Caki2 (cell line): ENCODE measurements at regions not wholly inside any gene's neighbourhood (a gene's known extent, or its start where the extent isn't known, plus 50 kb on each side); places are given as distances from the start of the nearest gene placed in this dataset.

ENCODE experiments used
- DNase-seq: peaks from one replicate; pipeline ENCODE4 v3.0.0-alpha.2; 2015; ENCODE audit warnings: low read depth
- in situ Hi-C: cut with HindIII; loops from 2 replicates; pipeline ENCODE4 v1.10.0; 2016; ENCODE audit warnings: low sequenced_read_pairs, low pct_unique_long_range_greater_than_20kb, mixed read lengths

DNA sequence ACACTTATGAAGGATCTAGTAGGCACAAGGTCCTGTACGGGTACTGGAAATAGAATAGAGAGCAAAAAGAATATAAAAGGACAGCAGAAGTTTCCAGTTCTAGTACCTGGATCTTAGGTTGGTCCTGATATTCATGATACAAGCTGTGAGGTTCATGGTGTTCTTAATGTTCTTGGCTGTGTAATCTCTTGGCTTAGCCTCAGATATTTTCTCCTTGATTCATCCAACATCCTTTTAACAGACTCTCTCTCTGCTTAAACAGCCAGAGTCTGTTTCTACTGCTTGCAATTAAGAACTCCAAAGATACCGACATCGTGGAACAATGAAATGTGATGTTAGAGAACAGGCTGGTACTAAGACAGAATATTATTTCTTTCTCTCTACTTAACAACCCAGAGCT, 49.9 kb downstream of the CNTN3 start:
- in situ Hi-C loops = no loop called here

GRCh38 chr3:74562558-74563269, 51.7 kb downstream of the CNTN3 start:
- in situ Hi-C loops = no loop called here
- DNase-seq = no peak

More for the DNA sequence above, 49.9 kb downstream of the CNTN3 start:
- DNase-seq = no peak

- in situ Hi-C loops = no loop called here
- no peak for DNase-seq
Observed at GRCh38 chr3:74561881-74562280, 52.6 kb downstream of the CNTN3 start.

- in situ Hi-C loops = no loop called here
- DNase-seq = no peak
Observed at GRCh38 chr3:74559261-74559660, 55.2 kb downstream of the CNTN3 start.

DNA sequence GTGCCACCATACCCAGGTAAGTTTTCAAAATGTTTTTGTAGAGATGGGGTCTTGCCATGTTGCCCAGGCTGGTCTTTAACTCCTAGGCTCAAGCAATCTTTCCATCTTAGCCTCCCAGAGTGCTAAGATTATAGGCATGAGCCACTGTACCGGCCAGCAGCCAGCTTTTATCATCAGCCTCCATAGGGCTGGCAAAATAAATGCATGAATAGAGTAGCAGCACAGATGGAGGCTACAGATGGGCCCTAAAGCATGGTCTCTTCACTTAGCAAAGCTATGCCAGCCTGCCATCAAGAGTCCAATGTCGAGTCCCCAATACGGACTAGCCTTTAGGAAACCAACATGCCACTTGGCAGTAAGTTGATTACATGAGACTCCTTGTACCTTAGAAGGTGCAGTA, 63.8 kb downstream of the CNTN3 start:
- DNase-seq = no peak
- in situ Hi-C loops = no loop called here

DNA sequence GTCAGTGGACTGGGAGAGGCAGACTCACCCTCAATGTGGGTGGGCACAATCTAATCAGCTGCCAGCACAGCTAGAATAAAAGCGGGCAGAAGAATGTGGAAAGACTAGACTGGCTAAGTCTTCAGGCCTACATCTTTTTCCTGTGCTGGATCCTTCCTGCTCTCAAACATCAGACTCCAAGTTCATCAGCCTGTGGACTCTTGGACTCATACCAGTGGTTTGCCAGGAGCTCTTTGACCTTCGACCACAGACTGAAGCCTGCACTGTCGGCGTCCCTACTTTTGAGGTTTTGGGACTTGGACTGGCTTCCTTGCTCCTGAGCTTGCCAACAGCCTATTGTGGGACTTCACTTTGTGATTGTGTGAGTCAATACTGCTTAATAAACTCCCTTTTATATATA, 68.0 kb downstream of the CNTN3 start:
- in situ Hi-C loops = no loop called here
- no peak for DNase-seq

GRCh38 chr3:74542441-74542840, 72.0 kb downstream of the CNTN3 start:
- in situ Hi-C loops = no loop called here
- DNase-seq = no peak

- in situ Hi-C loops = no loop called here
- DNase-seq = no peak
Observed at GRCh38 chr3:74539876-74540275, 74.6 kb downstream of the CNTN3 start.

DNA sequence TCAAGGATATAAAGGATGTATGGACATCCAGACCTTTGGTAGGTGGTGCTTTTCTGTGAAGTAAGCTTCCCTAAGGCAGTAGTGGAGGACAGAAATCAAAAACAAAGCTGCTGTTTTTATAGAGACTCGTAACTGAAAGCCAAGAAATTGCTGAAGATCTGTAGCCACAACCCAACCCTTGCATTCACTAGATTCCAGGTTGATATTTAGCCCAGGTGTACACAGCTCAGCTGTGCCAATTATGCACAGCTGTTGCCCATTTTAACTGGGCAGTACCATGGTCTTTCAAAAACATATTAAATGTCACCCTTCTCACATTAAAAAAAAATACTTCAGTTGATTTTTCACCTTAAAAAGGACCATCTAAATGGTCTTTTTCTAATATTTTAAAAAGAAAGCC, 75.8 kb downstream of the CNTN3 start:
- in situ Hi-C loops = no loop called here
- no peak for DNase-seq

- no peak for DNase-seq
- in situ Hi-C loops = no loop called here
Observed at GRCh38 chr3:74537857-74538256, 76.6 kb downstream of the CNTN3 start.

- in situ Hi-C loops = no loop called here
- no peak for DNase-seq
Observed at GRCh38 chr3:74537164-74537563, 77.3 kb downstream of the CNTN3 start.

GRCh38 chr3:74535281-74535680, 79.2 kb downstream of the CNTN3 start:
- DNase-seq = no peak
- in situ Hi-C loops = no loop called here

DNA sequence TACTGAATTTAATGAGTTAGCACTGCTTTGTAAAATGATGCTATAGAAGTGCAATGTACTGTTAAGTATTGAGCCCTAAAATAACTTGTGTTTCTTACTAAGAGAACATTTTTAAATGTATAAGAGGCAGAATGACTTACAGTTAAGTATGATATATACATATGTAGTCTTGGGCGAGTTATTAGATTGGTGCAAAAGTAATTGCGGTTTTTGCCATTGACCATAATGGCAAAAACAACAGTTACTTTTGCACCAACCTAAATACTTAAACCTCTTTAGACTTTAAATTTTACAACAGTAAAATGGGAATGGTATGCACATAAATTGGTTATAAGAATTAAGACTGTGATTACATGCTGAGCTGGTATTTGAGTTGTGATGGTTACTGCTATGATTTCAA, 79.8 kb downstream of the CNTN3 start:
- in situ Hi-C loops = no loop called here
- DNase-seq = no peak

DNA sequence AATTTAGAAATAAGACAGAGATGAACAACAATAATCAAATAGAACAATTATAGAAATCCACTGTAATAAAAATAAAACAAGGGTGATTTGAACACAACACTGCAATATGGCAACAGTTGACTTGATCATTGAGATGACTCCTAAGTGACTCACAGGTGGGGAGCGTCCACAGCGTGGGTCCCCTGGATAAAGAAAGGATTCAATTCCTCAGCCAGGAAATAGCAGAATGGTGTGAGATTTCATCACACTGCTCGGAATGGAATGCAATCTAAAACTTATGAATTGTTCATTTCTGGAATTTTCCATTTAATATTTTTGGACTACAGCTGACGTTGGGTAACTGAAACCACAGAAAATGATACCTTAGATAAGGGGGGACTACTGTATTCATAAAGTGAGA, 82.0 kb downstream of the CNTN3 start:
- DNase-seq = no peak
- in situ Hi-C loops = no loop called here

DNA sequence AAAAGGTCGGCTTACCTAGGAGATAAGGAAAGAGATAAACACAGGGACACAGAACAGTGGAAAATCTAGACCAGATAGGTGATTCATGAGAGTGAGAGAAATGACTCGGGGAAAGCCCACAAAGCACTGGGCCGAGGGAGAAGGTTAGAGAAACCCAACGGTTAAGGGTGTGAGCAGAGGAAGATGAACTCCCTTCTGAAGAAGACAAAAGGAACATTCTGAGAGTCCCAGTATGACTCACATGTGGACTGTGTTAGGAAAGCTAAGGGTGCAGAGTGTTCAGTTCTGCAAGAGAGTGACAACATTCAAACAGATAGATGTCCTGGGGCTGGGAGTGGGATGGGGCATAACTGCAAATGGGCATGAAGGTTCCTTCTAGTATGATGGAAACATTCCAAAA, 83.0 kb downstream of the CNTN3 start:
- in situ Hi-C loops = no loop called here

DNA sequence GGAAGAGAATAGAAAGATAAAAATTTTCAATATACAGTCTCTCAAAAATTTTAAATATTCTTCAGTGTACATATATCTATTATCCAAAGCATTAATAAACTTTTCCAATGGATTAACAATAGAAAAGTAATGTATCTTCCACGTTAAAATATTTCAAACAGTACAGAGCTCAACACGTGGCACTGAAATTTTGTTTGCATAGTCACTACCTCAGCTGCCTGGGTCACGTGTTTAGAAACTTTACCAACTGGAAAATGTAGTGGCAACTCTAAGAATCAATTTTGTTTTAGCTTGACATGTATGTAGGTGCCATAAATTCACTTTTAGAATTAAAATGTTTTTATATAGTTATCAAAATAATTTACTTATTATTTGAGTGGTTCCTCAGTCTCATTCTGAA, 85.3 kb downstream of the CNTN3 start:
- in situ Hi-C loops = no loop called here
- DNase-seq = no peak

More for the DNA sequence above, 83.0 kb downstream of the CNTN3 start:
- no peak for DNase-seq

DNA sequence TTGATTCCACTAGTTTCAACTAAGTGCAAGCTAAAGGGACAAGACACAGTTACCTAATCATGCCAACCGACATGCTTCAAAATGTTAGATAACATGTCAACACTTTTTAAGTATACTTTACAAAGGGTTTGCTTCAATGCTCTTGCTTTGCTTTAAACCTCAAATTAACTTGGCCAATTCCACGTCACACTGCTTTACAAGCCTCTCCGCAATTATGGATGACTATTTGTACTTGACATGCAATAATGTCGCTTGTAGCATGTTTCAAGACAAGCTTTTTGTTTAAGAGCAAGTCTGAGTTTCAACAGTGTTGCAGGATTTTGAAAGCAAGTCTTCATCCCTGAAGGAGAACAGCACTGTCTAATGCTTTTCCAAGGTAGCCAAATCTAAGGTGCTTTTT, 86.9 kb downstream of the CNTN3 start:
- in situ Hi-C loops = no loop called here

GRCh38 chr3:74523811-74524210, 90.6 kb downstream of the CNTN3 start:
- in situ Hi-C loops = no loop called here
- DNase-seq = no peak

More for the DNA sequence above, 86.9 kb downstream of the CNTN3 start:
- DNase-seq = no peak

DNA sequence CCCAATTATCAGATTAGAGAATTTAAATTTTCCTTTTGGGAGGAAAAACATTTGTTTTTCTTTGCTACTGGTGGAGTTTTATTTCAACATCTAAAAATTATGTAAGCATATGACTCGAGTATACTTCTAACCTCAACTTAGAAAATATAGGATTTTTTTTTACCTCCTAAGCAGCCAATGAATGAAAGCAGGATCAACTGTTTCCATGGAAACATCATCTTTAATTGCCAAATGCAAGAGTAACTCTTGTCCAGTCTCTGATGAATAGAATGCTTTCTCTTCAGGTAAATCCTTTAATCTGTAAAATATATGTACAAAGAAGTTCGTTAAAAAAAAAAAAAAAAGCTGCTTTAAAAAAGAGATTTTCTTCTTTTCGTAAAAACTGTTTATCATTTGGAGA, 93.6 kb downstream of the CNTN3 start:
- in situ Hi-C loops = no loop called here
- no peak for DNase-seq

- no peak for DNase-seq
- in situ Hi-C loops = no loop called here
Observed at GRCh38 chr3:74518610-74519009, 95.8 kb downstream of the CNTN3 start.

DNA sequence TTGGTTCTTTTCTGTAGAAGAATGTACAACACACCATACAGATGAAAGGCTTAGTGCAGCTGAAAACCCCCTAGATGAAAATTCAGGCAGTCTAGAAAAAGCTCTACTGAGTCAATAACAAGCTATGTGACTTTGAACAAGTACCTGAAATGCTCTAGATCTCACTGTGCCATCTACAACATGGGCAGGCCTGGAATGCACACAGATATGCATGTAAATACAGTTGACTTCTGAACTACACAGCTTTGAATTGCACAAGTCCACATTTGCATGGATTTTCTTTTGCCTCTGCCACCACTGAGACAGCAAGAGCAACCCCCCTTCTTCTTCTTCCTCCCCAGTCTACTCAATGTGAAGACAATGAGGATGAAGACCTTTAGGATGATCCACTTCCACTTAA, 98.4 kb downstream of the CNTN3 start:
- in situ Hi-C loops = no loop called here
- no peak for DNase-seq
